Fibroblast of skin of scalp (primary cell): ENCODE measurements at regions not wholly inside any gene's neighbourhood (a gene's known extent, or its start where the extent isn't known, plus 50 kb on each side); places are given as distances from the start of the nearest gene placed in this dataset.

Source experiments
- DNase-seq: peaks from one replicate; pipeline ENCODE4 v3.0.0-alpha.2; 2013

DNA sequence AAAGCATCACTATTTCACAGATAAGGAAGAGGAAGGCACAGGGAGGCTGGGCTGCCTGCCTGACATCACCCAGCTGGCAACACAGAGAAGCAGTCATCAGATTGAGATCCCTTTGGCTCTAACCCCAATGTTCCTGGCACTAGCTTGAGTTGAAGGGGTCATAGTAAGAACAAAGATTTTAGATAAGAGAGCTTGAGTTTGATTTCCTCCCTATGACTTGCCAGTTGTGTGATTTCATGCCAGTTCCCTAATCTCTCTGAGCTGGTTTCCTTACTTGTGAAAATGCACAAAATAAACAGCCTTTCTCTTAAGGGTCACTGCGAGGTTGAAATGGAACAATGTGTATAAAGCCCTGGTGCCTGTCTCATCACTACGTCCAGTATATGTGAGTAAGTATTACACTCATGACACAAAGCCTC, 475.4 kb upstream of the HS3ST1 start:
- no peak for DNase-seq

DNA sequence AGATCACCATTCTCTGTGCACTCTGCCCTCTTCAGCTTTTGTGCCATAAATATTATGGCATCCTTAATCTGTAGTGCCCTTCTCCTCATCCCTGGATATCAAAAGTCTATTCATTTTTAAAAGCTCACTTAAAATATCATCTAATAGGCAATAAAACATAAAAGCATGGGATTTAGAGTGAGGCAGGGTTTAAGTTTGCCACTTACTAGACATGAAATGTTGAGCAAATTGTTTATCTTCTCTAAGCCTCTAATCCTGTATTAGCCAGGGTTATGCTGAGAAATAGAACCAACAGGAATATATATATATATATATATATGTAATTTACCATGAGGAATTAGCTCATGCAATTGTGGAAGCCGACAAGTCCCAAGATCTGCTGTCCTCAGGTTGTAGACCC, 472.4 kb upstream of the HS3ST1 start:
- DNase-seq: no peak

DNA sequence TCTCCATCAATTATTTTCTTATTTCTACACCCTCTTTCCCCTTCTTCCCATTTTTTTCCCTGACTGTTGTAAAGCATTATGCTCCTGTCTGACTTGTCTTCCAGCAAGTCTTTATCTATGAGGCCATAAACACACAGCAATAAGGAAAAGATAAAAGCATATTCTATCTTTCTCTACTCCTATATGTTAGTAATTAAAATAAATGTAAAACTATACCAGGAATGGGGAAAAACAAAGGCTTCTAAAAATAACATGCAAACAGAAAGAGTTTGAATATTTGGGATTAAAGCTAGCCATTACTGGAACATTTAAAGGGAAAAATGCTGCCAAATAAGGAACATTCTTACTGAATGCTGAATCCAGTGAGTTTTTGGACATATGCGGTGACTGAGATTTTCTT, 471.7 kb upstream of the HS3ST1 start:
- no peak for DNase-seq

DNA sequence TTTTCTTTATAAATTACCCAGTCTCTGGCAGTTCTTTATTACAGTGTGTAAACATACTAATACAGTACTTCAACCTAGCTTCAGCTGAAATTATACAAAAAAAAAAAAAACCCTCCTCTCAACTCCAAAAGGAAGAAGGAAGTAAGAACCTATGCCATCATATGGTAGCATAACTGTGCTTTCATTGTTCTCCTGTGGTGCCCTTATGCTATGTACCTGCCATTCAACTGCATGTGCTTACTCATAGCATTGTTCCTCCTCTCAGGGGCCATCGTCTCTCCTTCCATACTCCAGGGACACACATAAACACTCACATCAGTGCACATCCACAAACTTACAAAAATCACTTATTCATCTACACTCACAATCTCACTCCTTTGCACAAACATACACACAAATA, 470.1 kb upstream of the HS3ST1 start:
- no peak for DNase-seq

DNA sequence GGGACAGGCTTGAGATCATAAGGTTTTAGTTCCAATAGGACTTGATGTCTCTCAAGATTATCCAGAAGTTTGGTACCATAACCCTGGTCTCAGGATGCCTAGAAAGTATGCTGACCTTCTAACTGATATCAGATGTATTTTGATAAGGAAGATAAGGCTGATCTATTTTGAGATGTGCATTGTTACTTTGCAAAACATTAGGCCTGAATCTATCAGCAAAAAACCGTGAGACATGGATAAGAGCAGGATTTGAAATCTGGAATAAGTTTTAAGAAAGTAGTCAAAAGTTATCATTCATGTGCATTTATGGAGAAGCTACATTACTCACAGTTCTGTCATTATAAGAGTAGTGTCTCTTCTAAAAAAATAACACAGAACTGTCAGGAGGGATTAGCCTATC, 467.1 kb upstream of the HS3ST1 start:
- no peak for DNase-seq

DNA sequence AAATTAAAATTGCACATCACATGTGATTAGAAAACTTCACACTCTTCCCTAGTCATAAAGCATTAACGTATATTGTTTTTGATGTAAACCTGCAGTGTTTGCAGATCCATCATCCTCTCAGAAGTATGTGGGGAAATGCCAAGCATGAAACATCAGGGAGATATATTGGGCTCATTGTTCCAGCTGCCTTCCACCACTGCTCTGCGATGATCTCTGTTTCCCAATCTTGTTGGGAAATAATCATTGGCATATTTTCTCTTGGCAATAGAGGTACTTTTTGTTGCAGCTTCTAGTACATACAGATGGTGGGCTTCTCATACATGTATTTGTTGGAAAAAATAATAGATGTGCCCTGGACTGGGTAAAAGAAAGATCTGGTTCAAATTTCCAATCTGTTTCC, 466.3 kb upstream of the HS3ST1 start:
- DNase-seq: no peak

DNA sequence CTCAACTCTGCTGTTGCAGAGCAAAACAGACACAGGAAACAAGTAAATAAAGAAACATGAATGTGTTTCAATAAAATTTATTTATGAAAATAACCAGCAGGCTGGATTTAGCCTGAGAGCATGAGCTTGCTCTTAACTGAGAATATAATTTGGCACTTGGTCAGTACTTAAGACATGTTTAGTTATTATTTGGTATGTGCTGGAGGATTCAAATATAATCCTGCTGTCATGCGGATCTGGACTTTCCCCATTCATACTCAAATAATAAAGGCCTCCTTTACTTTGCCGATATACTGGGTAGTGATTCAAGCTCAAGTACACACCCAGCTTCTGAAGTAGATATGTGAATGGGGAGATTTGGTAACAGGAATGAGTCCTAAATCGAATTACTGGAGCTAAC, 465.5 kb upstream of the HS3ST1 start:
- DNase-seq: no peak

DNA sequence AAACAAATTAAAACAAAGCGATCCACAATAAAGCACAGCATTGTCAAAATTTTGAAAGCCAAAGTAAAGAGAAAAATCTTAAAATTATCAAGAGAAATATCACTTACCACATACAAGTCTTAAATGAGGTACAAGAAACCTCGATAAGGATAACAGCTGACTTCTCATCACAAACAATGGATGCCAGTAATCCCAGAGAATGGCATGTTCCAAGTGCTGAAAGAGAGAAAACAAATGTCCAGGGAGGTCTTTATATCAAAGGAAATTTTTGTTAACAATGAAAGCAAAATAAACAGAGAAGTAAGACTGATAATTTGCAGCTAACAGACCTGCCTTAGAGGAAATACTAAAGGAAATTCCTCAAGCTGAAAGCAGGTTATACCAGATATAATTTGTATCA, 460.4 kb upstream of the HS3ST1 start:
- no peak for DNase-seq

DNA sequence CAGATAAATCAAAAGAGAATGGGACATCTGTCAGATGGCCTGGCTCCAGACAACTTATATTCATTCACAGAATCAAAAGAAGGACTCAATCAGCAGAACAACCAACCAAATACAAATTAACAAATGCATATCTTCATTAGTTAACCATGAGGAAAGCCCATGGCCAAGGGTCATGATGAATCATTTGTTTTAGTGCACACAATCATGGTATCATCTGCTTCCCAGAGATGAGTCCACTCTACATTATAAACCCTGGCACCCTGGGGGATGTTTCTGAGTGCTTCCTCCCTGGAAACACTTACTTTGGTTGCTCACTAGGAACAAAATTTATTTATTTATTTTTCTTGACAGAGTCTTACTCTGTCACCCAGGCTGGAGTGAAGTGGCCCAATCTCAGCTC, 453.3 kb upstream of the HS3ST1 start:
- no peak for DNase-seq

DNA sequence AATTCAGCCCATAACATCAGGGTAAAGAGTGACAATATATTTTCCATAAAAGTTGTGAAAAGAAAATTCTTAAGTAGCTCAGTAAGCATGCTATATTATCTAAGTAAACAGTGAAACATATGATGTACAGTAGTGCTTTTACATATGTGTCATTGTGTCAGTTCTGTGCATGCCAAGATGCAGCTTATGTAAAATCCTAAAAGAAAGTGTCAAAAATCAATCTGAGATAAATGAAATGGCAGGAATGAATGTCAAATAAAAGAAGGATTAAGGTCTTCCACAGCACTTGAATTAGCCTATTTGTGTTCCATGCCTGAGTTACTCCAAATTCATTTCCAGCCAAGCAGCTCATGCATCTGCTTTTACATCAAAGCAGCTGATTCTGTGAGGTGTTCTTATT, 452.7 kb upstream of the HS3ST1 start:
- DNase-seq: no peak

DNA sequence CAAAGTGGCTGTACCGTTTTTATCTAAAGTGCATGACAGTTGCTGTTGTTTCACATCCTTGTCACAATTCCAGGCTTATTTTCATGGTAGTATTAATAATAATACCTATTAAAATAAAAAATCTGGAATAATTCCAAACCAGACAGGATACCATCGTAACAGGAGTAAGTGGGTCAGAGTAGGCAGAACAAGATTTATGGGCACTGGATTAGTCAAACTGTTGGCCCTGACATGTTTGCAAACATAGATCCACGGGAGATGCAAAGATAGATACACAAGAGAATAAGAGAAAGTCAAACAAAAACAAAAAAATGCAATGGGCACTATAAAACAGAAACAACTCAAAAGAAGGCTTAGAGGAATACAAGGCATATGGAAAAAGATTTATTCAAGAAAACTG, 449.5 kb upstream of the HS3ST1 start:
- DNase-seq: no peak

DNA sequence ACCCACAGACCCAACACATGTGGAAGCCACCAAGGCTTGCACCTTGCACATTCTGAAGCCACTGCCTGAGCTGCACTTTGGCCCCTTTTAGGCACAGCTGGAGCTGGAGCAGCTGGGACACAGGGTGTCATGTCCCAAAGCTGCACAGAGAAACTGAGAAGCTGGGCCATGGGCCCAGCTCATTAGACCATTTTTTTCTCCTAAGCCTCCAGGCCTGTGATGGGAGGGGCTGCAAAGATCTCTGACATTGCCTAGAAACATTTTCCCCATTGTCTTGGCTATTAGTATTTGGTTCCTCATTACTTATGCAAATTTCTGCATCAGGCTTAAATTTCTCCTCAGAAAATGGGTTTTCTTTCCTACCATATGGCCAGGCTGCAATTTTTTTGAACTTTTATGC, 447.4 kb upstream of the HS3ST1 start:
- no peak for DNase-seq

DNA sequence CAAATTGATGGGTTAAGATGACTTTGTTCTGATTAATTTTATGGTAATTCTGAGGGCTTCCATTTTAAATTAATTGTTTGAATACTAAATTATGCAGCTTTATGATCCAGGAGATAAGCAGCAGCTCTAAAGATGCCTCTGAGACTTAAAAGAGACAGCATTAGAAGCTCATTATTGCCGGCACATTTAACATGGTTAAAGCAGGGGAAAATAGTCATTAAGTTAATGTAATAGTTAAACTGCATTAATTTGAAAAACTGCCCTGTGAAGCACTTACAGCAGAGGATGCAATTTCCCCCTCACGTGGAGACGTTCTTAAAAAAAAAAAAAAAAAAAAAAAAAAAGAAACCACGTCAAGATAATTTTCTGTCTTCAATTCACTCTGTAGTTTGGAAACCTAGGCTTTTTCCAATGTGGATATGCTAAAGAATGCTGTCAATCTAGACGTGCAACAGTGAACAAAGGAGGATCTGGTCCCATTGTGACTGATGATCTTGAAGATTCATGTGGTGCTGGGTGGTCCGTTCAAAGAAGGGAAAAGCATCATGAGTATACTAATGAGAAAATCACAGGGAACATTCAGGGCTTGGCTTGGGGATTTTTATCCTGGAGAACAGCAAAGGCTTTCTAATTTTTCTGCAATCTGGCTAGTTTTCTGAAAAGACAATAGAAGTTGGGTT, 440.6 kb upstream of the HS3ST1 start:
- no peak for DNase-seq

DNA sequence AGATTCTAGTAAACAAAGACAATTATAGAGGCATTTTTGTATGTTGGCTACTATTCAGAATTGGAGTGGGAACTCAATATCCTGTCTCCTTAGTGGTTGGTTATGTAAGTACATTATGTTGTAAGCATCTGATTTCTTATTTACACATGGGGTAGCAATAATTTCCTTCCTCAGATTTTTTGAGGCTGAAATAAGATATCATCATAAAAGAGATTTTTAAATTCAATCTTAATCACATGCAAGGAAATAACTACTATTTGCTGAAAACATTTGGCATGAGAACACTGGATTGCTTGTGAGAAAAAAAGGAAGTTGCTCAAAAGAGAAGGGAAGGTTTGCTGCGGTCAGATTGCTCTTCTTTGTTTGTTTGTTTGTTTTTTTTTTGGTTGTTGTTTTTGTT, 437.7 kb upstream of the HS3ST1 start:
- DNase-seq: no peak

DNA sequence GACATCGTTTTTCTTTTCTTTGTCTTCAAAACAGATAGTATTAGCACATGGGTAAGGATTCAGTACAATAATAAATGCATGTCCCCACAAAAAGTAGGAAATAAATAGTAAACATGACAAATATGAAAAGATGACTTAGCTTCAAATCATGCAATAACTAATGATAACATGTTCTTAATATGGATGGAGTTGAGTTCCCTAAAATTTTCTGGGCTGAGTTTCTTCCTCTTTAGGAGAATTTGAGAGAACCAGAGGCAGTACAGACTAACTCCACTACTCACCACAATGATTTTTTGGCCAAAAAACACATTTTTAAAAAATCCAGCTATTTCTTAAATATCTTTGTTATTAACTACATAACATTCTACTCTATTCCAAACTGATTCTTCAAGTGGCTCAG, 432.3 kb upstream of the HS3ST1 start:
- DNase-seq: no peak

DNA sequence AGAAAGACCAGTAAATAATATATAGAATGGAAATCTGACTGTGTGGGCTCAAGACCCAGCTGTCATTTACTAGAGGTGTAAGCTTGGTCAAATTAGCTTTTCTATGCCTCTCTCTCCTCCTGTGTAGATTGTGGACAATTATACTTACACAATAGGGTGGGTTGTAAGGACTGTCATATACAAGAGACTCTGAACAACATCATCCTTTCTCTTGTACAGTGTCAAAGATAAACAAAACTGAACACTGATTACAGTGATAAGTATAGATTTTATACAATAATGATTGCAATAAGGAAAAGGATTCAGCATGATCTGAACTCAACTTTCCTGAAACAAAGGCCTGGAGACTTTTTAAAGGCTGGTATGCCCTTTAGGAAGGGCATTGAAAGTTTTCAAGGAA, 429.2 kb upstream of the HS3ST1 start:
- DNase-seq: no peak

DNA sequence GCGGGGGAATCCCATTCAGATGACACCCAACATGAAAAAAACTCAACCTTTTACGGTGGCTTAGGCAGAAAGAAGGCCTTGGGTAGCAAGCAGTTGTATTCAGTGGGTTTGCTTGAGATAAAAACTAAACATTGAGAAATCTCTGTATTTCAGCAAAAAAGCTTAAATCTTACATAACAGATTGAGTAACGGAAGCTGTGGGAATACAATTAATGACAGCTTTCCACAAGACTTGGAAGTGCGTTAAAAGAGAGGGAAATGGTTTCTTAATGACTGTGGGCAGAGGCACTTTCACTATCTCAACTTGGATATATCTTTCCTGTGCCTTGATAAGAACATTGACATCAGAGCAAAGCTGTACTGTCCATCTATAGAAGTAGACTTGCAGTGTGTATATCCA, 418.5 kb upstream of the HS3ST1 start:
- no peak for DNase-seq

DNA sequence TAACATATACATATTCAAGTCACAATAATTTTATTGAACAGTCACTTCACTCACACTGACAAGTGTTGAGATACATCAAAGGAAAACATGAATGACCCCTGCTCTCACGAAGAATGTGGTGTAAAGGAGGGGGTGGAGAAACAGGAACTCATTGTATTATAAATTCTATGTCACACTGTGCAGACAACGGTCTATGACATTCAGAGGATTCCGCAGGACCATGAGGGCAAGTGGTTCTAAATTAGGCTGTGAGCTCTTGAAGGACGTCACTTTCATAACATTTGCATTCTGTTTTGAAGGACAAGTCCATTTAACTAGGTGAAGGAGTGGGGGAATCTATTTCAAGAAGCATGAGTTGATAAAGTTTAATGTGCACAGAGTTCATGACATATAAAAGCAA, 415.2 kb upstream of the HS3ST1 start:
- no peak for DNase-seq

DNA sequence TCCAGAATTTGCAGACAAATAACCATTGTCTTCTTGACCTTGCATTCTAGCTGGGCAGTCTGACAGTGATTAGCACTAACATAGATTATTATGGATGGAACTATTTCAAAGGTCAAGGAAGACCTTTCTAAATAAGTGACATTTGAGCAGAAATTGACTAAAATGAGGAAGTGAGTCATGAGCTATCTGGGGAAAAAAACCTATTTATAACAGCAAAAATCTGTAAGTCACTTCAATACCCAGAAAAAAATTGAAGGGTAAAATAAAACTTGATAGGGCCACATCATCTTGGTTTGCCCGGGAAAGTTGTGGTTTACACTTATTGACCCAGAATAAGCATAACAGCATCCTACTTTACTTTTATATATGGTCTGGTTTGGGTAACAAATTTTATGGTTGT, 414.6 kb upstream of the HS3ST1 start:
- no peak for DNase-seq

DNA sequence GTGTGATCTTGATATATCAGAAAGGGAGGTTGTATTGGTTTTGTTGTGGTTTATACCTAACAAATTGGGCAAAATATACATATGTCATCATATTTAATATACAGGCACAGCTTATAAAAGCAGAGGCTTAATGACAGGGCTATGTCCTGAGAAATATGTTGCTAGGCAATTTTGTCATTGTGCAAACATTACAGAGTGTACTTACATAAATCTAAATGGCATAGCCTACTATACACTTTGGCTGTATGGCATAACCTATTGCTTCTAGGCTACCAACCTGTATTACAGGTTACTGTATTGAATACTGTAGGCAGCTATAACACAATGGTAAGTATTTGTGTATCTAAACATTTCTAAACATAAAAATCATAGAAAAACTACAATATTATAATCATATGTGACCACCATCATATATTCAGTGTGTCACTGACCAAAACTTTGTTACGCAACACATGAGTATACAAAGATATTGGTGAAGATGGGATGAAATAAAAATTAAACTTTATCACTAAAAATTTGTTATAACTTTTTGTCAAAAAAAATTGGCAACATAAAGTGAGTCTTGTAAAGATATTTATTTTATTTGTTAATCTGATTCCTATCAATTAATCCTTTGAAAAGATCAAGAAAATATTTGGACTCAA, 414.0 kb upstream of the HS3ST1 start:
- DNase-seq: no peak

DNA sequence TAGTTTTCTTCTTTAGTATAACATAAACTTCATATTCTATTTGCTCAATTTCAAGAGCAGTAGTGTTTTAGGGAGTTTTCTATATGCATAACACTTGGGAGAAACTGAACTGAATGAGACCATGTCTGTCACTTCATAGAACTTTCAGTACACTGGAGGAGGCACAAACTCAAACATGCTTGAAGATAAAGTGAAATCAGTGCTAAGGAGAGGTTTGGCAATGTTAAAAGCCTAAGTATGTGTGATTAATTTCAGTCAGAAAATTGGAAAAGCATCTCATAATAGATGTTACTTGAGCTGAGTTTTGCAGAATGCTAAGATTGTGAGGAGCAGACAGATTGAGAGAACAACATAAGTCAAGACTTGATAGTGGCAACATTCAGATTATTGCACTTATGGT, 411.2 kb upstream of the HS3ST1 start:
- DNase-seq: no peak

DNA sequence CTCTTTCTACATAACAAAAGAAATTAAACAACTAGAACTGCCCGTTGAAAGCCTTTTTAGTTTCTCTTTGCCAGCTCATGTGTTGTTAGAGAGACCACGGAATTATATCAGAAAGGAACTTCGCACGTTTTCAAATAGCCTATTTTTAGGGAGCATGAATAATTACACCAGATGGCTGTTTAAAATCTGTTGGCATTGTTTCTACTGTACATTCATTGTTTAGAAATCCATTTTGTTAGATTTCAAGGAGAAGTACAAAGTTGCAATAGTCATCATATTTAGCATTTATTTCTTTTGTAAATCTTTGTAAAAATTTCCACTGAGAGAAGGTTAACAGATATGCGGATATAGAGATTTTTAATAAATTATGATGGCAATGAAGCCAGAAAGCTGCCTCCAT, 403.0 kb upstream of the HS3ST1 start:
- DNase-seq: no peak

DNA sequence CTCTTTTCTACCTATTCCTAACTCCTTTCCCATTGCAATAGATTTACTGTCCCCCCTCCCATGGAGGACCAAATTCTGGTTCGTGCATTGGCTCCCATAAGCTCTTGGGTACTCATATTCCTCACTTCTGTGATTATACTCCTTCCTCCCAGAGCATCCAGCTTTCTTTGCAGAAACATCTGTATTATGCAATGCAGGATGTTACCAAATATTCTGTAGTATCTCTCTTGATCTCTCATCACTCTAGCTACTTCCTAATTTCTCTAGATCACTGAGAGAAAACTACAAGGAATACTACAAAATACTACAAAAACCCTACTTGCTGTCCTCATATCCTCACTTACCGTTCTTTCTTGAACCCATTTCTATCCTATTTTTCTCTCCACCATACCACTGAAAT, 395.9 kb upstream of the HS3ST1 start:
- DNase-seq: no peak

DNA sequence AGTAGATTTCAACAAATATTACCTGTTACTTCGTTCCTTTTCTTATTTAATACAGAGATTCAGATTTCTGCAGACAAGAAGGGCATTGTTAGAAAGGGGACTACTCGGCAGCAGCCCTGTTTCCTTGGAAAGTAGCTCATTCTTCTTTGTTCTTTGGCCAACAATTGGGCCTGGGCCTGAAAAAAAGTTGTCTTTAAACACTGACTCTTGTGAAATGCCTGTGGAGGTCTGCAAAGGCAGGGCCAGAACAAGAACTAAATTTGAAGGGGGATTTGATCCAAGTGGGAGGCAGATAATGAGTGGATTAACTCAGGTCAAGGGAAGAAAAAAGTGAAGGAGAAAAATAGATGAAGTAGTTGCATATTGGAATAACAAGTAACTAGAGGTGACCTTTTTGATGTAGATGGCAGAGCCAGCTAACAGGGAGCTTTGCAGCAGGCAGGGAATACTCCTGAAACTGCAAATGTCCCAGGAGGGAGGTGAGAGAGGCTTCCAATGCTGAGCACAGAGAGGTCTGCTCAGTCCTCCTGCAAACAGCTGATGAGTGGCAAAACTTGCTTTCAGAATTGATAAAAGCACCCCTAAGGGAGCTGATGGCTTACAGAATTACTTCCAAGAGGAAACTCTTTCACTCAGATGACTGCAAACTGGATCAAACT, 393.2 kb upstream of the HS3ST1 start:
- no peak for DNase-seq

DNA sequence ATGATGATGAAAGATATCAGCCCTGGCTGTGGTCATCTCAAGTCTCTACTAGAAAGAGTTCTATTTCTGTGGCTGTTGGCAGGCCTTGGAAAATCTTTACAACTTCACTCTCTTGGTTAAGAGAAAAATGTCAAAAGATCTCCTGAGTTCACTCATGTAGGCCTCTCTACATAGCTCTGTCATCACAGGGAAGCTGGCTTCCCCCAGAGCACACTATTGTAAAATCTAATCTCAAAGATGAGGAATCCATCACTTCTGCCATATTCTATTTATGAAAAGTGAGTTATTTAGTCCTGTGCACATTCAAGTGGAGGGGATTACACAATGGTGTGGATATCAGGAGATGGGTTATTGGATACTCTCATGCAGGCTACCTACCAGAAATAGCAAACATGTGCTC, 388.4 kb upstream of the HS3ST1 start:
- no peak for DNase-seq
